SKM-1 treated with dmso at 0.1 percent for 144 hours (cell line): ENCODE measurements at regions not wholly inside any gene's neighbourhood (a gene's known extent, or its start where the extent isn't known, plus 50 kb on each side); places are given as distances from the start of the nearest gene placed in this dataset.
"Not testable (repeated sequence)": the region's sequence is repeated elsewhere in the genome, so short reads cannot be mapped to it uniquely, and the experiment has no call there.

Source experiments
- DNase-seq: peaks from one replicate; lab custom pipeline; 2025; ENCODE audit not compliant: unreplicated experiment; lab: John Stamatoyannopoulos, UW

GRCh38 chr9:103611950-103612349 lies 482.2 kb upstream of the SMC2 start:
- not testable (repeated sequence) for DNase-seq

GRCh38 chr9:103615994-103616393 lies 478.1 kb upstream of the SMC2 start:
- no peak for DNase-seq

- DNase-seq = no peak
Measured at GRCh38 chr9:103617046-103617445, 477.1 kb upstream of the SMC2 start.

GRCh38 chr9:103625161-103625804 lies 468.8 kb upstream of the SMC2 start:
- no peak for DNase-seq

GRCh38 chr9:103627731-103628130 lies 466.4 kb upstream of the SMC2 start:
- DNase-seq = no peak

GRCh38 chr9:103649086-103649485 lies 445.0 kb upstream of the SMC2 start:
- DNase-seq = no peak

GRCh38 chr9:103658156-103658555 lies 436.0 kb upstream of the SMC2 start:
- DNase-seq = no peak

GRCh38 chr9:103660830-103661229 lies 433.3 kb upstream of the SMC2 start:
- no peak for DNase-seq

- no peak for DNase-seq
Measured at GRCh38 chr9:103661663-103662062, 432.4 kb upstream of the SMC2 start.

GRCh38 chr9:103669296-103669695 lies 424.8 kb upstream of the SMC2 start:
- DNase-seq = no peak

GRCh38 chr9:103674271-103674670 lies 419.8 kb upstream of the SMC2 start:
- no peak for DNase-seq

GRCh38 chr9:103680581-103680980 lies 413.5 kb upstream of the SMC2 start:
- DNase-seq = no peak

GRCh38 chr9:103681435-103681834 lies 412.7 kb upstream of the SMC2 start:
- no peak for DNase-seq

- DNase-seq = no peak
Measured at GRCh38 chr9:103700195-103700962, 393.7 kb upstream of the SMC2 start.

- DNase-seq = no peak
Measured at GRCh38 chr9:103702572-103702971, 391.5 kb upstream of the SMC2 start.

- DNase-seq = no peak
Measured at GRCh38 chr9:103707181-103707580, 386.9 kb upstream of the SMC2 start.

GRCh38 chr9:103709366-103709765 lies 384.7 kb upstream of the SMC2 start:
- no peak for DNase-seq

- DNase-seq = no peak
Measured at GRCh38 chr9:103713631-103714030, 380.5 kb upstream of the SMC2 start.

- DNase-seq = no peak
Measured at GRCh38 chr9:103714992-103715391, 379.1 kb upstream of the SMC2 start.

- DNase-seq = no peak
Measured at GRCh38 chr9:103721056-103721455, 373.1 kb upstream of the SMC2 start.

GRCh38 chr9:103730866-103731265 lies 363.2 kb upstream of the SMC2 start:
- DNase-seq = no peak

- DNase-seq = no peak
Measured at GRCh38 chr9:103731541-103731940, 362.6 kb upstream of the SMC2 start.

- no peak for DNase-seq
Measured at GRCh38 chr9:103734471-103734870, 359.6 kb upstream of the SMC2 start.
